Left renal pelvis (tissue), 4 donors: ENCODE measurements at regions not wholly inside any gene's neighbourhood (a gene's known extent, or its start where the extent isn't known, plus 50 kb on each side); places are given as distances from the start of the nearest gene placed in this dataset.

ENCODE experiments used
- DNase-seq, 4 donors: peaks; one replicate each; pipeline ENCODE4 v3.0.0-alpha.2; 2013; ENCODE audit warnings: low read depth in 4 of 4, low spot score in 3 of 4

GRCh38 chr4:100742045-100742444 lies 224.2 kb upstream of the EMCN start:
- no peak for DNase-seq

GRCh38 chr4:100739426-100739825 lies 221.6 kb upstream of the EMCN start:
- DNase-seq, result no peak

- DNase-seq, result no peak
These were observed 220.7 kb upstream of the EMCN start for GRCh38 chr4:100738196-100739165.

DNA sequence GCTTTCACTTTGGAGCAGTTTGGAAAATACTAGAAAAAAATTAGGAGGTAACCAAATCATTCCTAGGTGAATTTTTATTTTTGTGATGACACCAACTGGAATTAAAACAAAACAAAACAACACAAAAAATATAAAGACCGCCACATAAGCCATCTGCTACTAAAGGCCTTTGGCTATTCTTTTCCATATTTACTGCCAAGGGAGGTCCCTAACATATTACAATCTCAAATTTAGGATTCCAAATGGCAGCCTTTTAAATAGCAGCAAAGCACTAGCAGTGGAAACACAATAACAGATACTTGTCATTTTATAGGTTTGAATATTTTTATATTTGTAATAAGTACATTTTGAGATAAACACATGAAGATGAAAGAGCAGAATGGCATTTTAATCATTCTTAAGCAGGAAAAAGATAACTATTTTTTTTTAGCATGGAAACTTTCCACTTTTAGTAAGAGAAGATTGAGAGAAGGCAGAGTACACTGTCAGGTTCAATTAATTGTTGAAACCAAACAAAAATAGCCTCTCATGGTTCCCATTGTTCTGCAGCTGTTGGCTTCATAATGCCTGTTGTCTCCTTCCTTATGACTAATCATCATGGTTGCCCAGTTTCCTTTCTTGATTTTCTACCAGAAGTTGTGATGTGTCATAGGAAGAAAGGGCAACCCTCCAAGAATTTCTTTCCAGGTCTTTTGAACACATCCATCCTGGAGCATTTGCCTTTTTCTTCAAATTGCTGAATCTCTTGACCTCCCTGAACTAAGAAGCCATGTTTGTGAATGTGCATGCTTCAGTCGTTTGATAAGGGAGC lies 219.0 kb upstream of the EMCN start:
- peak in 1 of 4 donors; percentile 2 for DNase-seq

DNA sequence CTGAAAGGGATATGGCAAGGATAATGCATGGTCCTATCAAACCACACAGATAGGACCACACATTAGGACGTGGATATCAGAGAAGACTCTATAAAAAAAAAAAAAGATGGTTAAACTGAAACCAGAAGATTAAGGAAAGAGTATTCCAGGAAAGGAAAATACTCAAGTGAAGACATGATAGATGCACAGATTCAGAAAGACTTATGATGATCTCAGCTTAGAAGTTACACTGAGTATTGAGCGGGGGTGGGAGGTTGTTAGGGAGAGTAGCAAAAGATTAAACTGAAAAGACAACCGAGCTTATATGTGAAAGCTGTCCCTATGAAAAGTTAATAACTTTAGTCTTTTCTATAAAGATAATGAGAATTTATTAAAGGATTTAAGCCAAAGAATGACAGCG lies 211.0 kb upstream of the EMCN start:
- no peak for DNase-seq

GRCh38 chr4:100722866-100723459 lies 205.1 kb upstream of the EMCN start:
- DNase-seq, result no peak

GRCh38 chr4:100722133-100722532 lies 204.3 kb upstream of the EMCN start:
- no peak for DNase-seq

DNA sequence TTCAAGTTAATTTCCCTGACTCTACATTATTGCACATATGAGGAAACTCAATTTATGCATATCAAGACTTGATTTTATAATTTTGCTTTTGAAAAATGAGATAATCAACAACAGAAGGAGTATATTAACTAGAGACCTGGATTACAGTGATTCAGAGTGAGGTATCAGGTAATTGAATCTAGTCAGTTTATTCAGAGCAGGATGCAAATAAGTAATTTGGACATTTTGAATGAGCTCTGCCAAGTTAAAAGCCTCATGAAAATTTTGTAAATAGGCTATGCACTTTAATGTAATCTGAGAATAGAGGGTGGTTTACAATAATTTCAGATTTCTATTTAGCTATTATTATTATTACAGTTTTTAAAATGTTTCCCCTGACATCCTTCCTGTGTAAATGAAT lies 203.7 kb upstream of the EMCN start:
- DNase-seq, result no peak

- no peak for DNase-seq
These were observed 203.3 kb upstream of the EMCN start for GRCh38 chr4:100721077-100721476.

DNA sequence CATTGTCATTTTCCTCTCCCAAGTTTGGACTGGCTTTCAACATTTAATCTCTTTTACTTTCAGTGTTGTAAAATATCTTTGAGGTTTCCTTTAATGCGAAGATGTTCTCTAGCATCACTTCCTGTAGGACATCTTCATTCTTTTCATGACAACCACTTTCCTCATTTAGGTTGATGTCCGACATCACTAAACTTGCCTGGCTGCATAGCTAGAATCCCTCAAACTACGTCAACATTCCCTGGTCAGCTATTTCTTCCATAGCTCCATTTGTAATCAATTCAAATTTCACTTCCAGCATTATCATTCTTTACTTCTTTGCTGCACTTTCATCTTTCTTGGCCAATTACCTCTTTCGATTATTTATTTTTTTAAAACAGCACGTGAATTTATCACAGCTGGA lies 198.6 kb upstream of the EMCN start:
- DNase-seq, result no peak

DNA sequence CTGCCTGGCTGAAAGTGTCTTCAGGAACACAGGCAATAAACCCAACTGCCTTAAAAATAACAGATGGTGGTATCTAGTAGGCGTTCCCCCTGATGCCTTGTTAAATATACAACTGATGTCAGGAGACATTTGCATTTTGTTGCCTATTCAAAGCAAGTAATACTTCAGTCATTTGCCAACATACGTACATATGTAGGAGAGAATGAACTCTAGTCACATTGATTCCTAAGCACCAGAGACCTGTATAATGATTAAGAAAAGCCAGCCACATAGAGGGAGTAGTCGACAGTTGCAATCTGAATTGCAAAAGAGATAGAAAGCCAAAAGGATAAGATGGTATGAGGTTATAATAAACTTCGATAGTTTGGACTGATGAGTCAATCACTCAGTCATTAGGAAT lies 191.0 kb upstream of the EMCN start:
- DNase-seq, result no peak

GRCh38 chr4:100707786-100708185 lies 190.0 kb upstream of the EMCN start:
- no peak for DNase-seq

DNA sequence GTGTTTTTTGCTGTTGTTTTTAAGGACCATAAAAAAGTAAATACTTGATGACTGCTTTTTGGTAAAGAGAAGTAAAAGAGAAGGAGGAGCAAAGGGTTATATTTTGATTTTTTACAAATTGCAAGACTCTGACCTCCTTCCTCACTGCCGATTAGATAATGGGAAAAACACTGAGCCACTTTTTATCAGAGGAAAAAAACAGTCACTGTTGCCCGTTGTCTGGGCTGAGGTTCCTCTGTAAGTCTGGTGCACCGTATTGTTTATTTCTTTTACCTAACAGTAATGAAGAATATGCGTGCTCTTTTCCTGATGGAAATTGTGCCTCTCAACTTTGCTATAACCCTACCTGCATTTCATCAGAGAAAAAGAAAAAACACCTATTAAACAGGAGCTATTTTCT lies 178.7 kb upstream of the EMCN start:
- DNase-seq, result no peak

GRCh38 chr4:100695871-100696270 lies 178.0 kb upstream of the EMCN start:
- DNase-seq, result no peak

- DNase-seq, result no peak
These were observed 177.3 kb upstream of the EMCN start for GRCh38 chr4:100695039-100695654.

GRCh38 chr4:100694467-100694866 lies 176.6 kb upstream of the EMCN start:
- no peak for DNase-seq

GRCh38 chr4:100690812-100691211 lies 173.0 kb upstream of the EMCN start:
- no peak for DNase-seq

- DNase-seq, result no peak
These were observed 170.5 kb upstream of the EMCN start for GRCh38 chr4:100688368-100688767.

GRCh38 chr4:100682477-100683218 lies 164.8 kb upstream of the EMCN start:
- DNase-seq, result no peak

DNA sequence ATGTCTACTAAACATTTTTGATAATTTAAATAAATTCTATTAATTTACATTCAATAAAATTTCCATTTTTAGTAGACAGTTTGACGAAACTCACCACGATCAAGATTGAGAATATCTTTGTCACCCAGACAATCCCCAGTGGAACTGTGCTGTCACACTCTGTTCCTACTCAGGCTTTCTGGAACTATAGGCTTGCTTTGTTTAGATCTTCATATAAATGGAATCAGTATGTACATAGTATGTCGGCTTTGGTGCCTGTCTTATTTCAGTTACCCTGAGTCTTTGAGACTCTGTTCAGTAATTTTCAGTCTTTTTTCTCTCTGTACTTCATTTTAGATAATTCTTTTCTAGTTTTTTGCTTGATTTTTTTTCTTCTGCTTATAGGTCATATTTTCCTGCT lies 163.5 kb upstream of the EMCN start:
- no peak for DNase-seq
